ENCODE measurements at regions not wholly inside any gene's neighbourhood (a gene's known extent, or its start where the extent isn't known, plus 50 kb on each side); places are given as distances from the start of the nearest gene placed in this dataset.
"Not testable (repeated sequence)": the region's sequence is repeated elsewhere in the genome, so short reads cannot be mapped to it uniquely, and the experiment has no call there.

DNA sequence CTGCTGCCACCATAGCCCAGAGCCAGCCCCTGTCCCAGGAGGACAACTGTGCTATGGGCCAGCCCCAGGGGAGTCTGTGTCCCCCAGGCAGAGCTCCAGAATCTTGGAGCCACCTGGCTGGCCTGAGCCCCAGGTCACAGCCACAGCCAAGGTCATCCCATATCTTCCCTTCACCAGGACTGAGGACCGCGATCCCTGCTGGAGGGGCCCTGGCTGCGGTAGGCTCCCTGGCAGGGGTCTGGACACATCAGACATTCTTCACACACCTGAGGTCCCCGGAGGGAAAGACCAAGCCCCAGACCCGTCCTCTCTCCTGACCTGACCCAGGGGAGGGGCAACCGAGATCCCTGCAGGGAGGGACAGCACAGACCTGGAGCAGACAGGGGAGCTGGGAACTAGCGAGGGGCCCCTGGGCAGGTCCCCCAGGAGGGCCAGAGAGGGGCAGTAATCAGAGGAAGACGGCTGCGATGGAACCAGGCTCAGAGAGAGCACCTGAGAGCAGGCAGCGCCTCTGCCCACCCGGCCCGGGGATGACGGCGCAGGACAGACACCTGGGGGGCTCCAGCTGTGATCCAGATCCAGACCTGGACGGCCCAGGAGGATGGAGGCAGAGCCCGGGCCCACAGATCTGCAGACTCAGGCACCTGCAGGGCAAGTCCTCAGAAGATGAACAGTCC lies 103.2 kb upstream of the EIF5 start:
- intact Hi-C loops (cut with micrococcal nuclease) = no loop called here

- intact Hi-C loops (cut with micrococcal nuclease) = no loop called here
Measured at GRCh38 chr14:103231376-103232019, 102.5 kb upstream of the EIF5 start.

DNA sequence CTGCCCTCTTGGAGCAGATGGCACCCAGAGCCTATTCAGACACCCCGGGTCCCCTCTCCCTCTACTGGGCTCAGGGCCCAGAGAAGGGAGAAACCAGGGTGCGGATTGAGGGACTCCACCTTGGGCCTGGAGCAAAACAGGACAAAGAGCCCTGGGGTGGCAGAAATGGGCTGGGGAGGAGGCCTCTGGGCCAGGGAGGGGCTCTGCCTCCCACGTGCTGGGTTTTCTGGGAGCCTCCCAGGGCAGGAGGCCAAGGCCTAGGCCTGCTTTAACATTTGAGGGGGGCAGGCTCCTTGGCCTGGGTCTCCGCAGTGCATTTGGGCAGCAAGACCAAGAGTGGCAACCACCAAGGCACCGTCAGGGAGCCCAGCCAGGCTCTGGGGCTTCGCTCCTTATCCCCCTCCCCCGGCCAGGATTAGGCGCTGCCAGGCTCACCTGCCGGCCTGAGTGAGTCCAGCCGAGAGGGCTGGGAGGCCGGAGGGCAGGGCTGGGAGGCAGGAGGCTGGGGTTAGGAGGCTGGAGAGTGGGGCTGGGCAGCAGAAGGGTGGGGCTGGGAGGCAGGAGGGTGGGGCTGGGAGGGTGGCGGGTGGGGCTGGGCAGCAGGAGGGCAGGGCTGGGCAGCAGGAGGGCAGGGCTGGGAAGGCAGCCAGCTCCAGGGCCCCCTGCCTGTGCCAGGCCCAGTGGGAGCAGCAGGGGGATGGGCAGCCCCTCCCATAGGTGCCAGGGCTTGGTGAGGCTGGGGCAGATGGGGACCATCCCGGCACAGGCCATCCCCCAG lies 101.8 kb upstream of the EIF5 start:
- intact Hi-C loops (cut with micrococcal nuclease) = no loop called here

GRCh38 chr14:103232831-103233319 lies 101.2 kb upstream of the EIF5 start:
- intact Hi-C loops (cut with micrococcal nuclease) = no loop called here

DNA sequence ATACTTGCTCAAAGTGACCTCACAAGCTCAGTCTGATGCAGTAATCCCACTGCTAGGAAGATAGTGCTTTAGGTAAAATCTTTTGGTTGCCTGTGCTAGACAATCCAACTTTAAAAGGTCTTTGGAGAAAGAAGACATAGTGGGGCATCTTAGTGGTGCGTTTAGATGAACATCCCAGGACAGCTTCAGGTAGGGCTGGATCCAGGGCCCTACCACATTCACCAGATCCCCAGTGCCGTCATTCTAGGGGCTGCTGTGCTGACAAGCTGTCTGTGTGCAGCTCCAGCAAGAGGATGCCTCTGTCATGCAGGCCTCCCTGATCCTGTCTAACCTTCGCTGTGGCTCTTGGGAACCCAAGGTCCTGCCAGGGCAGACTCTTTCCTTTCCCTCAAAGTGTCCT lies 100.7 kb upstream of the EIF5 start:
- intact Hi-C loops (cut with micrococcal nuclease) = no loop called here

DNA sequence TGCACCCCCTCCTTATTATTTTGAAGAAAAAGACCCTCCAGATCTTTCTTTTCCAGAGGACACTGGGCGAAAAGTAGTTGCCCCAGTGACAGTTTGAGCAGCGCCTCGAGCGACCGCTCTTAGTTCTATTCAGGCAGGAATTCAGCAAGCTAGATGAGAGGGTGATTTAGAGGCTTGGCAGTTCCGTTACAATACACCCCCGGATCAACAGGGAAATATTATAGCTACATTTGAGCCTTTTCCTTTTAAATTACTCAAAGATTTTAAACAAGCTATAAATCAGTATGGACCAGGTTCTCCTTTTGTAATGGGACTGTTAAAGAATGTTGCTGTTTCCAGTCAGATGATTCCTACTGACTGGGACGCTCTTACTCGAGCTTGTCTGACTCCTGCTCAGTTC lies 99.2 kb upstream of the EIF5 start:
- intact Hi-C loops (cut with micrococcal nuclease) = not testable (repeated sequence)

DNA sequence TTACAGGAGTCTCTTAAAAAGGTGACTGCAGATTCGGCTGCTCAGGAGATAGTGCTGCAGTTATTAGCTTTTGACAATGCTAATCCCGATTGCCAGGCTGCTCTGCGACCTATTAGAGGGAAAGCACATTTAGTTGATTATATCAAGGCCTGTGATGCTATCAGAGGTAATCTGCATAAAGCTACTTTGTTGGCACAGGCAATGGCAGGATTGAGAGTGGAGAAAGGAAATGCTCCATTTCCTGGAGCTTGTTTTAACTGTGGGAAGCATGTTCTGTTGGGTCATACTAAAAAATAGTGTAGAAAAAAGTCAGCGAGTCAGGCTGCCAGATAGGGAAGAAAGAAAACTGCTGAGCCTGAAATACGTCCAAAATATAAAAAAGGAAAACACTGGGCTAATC lies 98.5 kb upstream of the EIF5 start:
- intact Hi-C loops (cut with micrococcal nuclease) = not testable (repeated sequence)

DNA sequence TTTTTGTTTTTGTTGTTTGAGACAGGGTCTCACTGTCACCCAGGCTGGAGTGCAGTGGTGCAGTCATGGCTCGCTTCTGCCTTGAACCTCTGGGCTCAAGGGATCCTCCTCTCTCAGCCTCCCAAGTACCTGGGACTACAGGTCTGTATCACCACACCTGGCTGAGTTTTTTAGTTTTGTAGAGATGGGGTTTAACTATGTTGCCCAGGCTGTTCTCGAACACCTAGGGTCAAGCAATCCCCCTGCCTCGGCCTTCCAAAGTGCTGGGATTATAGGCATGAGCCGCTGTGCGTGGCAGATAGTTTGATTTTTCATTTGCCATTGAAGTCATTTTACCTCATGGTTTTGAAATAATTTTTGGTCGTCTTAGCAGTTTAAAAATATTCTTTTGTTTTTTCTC lies 94.3 kb upstream of the EIF5 start:
- intact Hi-C loops (cut with micrococcal nuclease) = no loop called here

DNA sequence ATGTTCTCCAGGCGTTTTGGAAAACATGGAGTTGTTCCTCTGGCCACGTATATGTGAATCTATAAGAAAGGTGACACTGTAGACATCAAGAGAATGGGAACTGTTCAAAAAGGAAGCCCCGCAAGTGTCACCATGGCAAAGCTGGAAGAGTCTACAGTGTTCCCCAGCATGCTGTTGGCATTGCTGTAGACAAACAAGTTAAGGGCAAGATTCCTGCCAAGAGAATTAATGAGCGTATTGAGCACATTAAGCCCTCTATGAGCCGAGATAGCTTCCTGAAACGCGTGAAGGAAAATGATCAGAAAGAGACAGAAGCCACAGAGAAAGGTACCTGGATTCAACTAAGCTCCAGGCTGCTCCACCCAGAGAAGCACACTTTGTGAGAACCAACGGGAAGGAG lies 92.5 kb upstream of the EIF5 start:
- intact Hi-C loops (cut with micrococcal nuclease) = no loop called here

DNA sequence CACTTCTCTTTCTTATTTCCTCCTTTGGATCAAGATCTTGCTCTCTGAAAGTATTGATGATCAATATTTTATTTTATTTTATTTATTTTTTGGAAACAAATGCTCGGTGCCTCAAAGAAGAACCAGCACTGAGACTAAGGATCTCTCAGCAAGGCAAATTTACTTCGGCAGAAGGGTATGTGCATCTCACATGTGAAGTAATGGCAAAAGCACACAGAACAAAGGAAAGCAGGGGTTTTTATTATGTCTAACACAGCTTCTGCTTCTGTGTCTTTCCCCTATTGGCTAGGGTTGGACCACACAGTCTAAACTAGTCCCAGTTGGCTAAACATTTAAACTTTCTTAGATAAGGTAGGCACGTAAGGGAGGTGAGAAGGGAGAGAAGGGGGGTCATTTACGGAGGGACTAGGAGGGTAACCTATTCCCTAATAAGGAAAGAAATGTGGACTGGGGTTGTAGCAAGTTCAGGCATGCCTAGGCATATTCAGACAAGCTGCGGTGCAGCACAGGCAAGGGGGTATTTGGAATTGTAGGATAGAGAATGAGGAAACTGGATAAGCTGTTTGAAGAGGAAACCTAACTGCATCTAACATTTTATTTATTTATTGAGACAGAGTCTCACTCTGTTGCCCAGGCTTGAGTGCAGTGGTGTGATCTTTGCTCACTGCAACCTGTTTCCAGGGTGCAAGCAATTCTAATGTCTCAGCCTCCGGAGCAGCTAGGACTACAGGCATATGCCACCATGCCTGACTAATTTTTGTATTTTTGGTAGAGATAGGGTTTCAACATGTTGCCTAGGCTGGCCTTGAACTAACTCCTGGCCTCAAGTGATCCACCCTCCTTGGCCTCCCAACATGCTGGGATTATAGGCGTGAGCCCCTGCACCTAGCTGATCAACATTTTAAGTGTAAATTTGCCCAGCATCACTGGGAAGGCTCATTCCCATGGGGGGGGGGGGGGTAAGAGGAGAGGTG lies 90.0 kb upstream of the EIF5 start:
- intact Hi-C loops (cut with micrococcal nuclease) = no loop called here

DNA sequence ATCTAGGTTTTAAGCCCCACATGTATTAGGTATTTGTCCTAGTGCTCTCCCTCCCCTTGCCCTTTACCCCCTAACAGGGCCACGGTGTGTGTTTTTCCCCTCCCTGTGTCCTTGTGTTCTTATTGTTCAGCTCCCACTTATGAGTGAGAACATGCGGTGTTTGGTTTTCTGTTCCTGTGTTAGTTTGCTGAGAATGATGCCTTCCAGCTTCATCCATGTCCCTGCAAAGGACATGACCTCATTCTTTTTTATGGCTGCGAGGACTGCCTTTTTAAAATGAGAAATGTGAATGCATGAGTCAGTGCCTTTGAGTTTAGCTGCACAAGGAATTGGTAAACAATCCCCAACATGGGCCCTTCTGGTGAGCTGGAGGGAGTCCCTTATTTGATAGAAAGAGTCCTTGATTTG lies 88.4 kb upstream of the EIF5 start:
- intact Hi-C loops (cut with micrococcal nuclease) = not testable (repeated sequence)

GRCh38 chr14:103246070-103246469 lies 88.0 kb upstream of the EIF5 start:
- intact Hi-C loops (cut with micrococcal nuclease) = no loop called here

- intact Hi-C loops (cut with micrococcal nuclease) = no loop called here
Measured at GRCh38 chr14:103247169-103247606, 86.8 kb upstream of the EIF5 start.

GRCh38 chr14:103250181-103250580 lies 83.9 kb upstream of the EIF5 start:
- intact Hi-C loops (cut with micrococcal nuclease) = no loop called here

- intact Hi-C loops (cut with micrococcal nuclease) = no loop called here
Measured at GRCh38 chr14:103250874-103251273, 83.2 kb upstream of the EIF5 start.

- intact Hi-C loops (cut with micrococcal nuclease) = no loop called here
Measured at GRCh38 chr14:103255555-103255954, 78.5 kb upstream of the EIF5 start.

DNA sequence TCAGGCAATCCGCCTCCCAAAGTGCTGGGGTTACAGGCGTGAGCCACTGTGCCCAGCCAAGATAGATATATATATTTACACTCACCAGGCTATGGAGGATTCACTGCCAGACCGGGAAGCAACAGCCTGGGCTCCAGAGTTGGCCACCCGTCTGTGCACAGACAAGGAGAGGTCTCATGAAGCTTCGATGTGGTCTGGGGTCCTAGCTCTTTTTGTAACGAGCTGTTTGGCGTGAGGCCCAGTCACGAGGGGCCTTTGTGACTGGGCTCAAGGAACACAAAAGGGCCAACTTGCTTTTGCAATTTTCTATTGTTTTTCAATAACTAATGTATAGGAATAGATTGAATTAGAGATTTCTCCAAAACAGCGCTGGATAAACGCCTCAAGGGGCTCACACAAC lies 77.6 kb upstream of the EIF5 start:
- intact Hi-C loops (cut with micrococcal nuclease) = no loop called here

DNA sequence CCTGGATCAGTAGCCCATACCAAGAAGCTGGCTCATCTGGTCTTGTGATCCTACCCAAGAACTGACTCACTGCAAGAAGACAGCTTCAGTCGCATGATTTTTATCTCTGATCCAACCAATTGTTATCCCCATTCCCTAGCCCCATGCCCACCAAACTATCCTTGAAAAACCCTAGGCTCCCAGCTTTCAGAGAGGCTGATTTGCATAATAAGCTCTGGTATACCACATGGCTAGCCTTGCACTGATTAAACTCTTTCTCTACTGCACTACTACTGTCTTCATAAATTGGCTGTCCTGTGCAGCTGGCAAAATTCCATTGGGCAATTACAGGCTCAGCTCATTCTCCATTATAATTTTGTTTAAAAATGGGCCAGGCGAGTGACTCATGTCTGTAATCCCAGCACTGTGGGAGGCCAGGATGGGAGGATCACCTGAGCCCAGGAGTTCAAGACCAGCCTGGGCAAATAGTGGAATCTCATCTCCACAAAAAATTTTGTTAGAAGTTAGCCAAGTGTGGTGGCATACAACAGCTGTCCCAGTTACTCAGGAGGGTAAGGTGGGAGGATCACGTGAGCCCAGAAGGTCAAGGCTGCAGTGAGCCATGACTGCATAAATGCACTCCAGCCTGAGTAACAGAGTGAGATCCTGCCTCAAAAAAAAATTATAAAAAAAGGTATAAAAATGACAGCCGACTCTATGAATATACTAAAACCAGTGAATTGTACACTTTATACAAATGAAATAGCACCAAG lies 76.7 kb upstream of the EIF5 start:
- intact Hi-C loops (cut with micrococcal nuclease) = no loop called here

GRCh38 chr14:103258211-103258610 lies 75.8 kb upstream of the EIF5 start:
- intact Hi-C loops (cut with micrococcal nuclease) = no loop called here

DNA sequence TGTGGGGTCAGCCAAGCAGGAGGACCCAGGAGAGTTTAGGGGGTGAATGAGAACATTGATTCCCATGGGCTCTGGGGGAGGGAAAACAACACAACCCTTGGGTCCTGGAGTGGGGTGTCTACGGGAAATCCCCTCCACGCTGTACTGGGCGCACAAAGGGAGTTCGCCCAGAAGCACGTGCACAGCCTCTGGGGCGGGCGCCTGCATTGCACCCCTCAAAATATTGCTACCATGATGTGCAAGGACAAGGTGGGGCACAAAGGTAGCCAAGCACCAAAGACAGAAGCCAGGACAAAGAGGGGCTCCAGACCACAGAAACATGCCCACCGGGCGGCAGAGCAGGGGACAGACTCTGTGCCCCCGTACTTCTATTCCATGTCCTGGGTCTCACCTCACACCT lies 74.9 kb upstream of the EIF5 start:
- intact Hi-C loops (cut with micrococcal nuclease) = no loop called here

All from T-helper 2 cell treated with Interferon-gamma antibody and Interleukin-4, amounts not matched to agents 100 ng/mL and 5 ng/mL, for 36 hours (primary cell).